IMR-90 (cell line): ENCODE measurements at regions not wholly inside any gene's neighbourhood (a gene's known extent, or its start where the extent isn't known, plus 50 kb on each side); places are given as distances from the start of the nearest gene placed in this dataset.

Experiments used
- ATAC-seq: fragments of 200-7000 bp; cut with Tn5 transposase; 2 replicates; pipeline ENCODE4 v1.9.1; 2020; ENCODE audit warnings: low read depth, mild to moderate bottlenecking, moderate library complexity
- BruUV-seq: library from RNA; stranded (reverse); fragments of 400-500 nt; replicated peaks from 2 replicates; lab custom pipeline; 2021; lab: Mats Ljungman, UMichigan
- CTCF ChIA-PET: fragments of 300-600 bp; formaldehyde crosslinking; extraction: SDS; loops from one replicate; lab custom pipeline; 2021; ENCODE audit warnings: antibody characterized with exemption; lab: Yijun Ruan, JAX
- POLR2A ChIA-PET: fragments of 300-600 bp; sonication (Branson Sonifier 250); formaldehyde crosslinking; loops from one replicate; lab custom pipeline; 2022; ENCODE audit warnings: antibody characterized with exemption; ENCODE audit not compliant: unreplicated experiment; lab: Charles Lee
- DNase-seq: peaks from one replicate; pipeline ENCODE4 v3.0.0; 2013
- H2AFZ ChIP-seq: replicated peaks from 2 replicates; pipeline ENCODE3; 2013; ENCODE audit warnings: low read length, mild to moderate bottlenecking; ENCODE audit not compliant: poor library complexity
- H2AK5ac ChIP-seq: 2 replicates; pipeline ENCODE4 v1.6.1; 2013; ENCODE audit warnings: low read depth, low read length, inconsistent platforms
- H2AK9ac ChIP-seq: replicated peaks from 2 replicates; pipeline ENCODE3; 2013; ENCODE audit warnings: mild to moderate bottlenecking, low read depth, low read length, moderate library complexity; ENCODE audit not compliant: poor library complexity
- H2BK120ac ChIP-seq: 2 replicates; pipeline ENCODE4 v1.6.1; 2013; ENCODE audit warnings: low read depth, low read length, inconsistent platforms
- H2BK15ac ChIP-seq: 3 replicates; pipeline ENCODE4 v1.6.1; 2013; ENCODE audit warnings: low read depth, low read length, inconsistent platforms
- H2BK20ac ChIP-seq: 2 replicates; pipeline ENCODE4 v1.6.1; 2013; ENCODE audit warnings: low read depth, mild to moderate bottlenecking, inconsistent platforms, low read length, moderate library complexity
- H2BK5ac ChIP-seq: 2 replicates; pipeline ENCODE4 v1.6.1; 2013; ENCODE audit warnings: mild to moderate bottlenecking, low read depth, low read length, inconsistent platforms; ENCODE audit not compliant: poor library complexity, severe bottlenecking
- H3K14ac ChIP-seq: replicated peaks from 2 replicates; pipeline ENCODE4 v1.6.1; 2013; ENCODE audit warnings: low read depth, low read length, inconsistent platforms
- H3K18ac ChIP-seq: 2 replicates; pipeline ENCODE4 v1.6.1; 2013; ENCODE audit warnings: low read depth, low read length, control low read depth
- H3K23ac ChIP-seq: 2 replicates; pipeline ENCODE4 v1.6.1; 2013; ENCODE audit warnings: low read depth, low read length, inconsistent platforms
- H3K27ac ChIP-seq: 2 replicates; pipeline ENCODE4 v1.5.1; 2013; ENCODE audit warnings: mild to moderate bottlenecking, control low read depth, low read length; ENCODE audit not compliant: insufficient read depth
- H3K27me3 ChIP-seq: 2 replicates; pipeline ENCODE4 v1.6.1; 2013; ENCODE audit warnings: low read length; ENCODE audit not compliant: control insufficient read depth, insufficient read depth
- H3K36me3 ChIP-seq: 2 replicates; pipeline ENCODE4 v1.6.1; 2013; ENCODE audit warnings: low read length, mixed read lengths; ENCODE audit not compliant: control insufficient read depth, insufficient read depth
- H3K4ac ChIP-seq: 2 replicates; pipeline ENCODE4 v1.6.1; 2013; ENCODE audit warnings: low read depth, low read length, inconsistent platforms
- H3K4me1 ChIP-seq: 2 replicates; pipeline ENCODE4 v1.6.1; 2013; ENCODE audit warnings: low read length, mixed read lengths; ENCODE audit not compliant: control insufficient read depth, insufficient read depth
- H3K4me2 ChIP-seq: 2 replicates; pipeline ENCODE4 v1.6.1; 2013; ENCODE audit warnings: low read depth, mild to moderate bottlenecking, control low read depth, low read length, moderate library complexity
- H3K4me3 ChIP-seq: 2 replicates; pipeline ENCODE4 v1.5.1; 2013; ENCODE audit warnings: low read depth, mild to moderate bottlenecking, control low read depth, low read length, moderate library complexity; ENCODE audit not compliant: insufficient read depth
- H3K56ac ChIP-seq: 2 replicates; pipeline ENCODE4 v1.6.1; 2013; ENCODE audit warnings: low read length, inconsistent platforms; ENCODE audit not compliant: insufficient read depth; ENCODE audit errors: extremely low read depth
- H3K79me1 ChIP-seq, 2 experiments: 2 replicates each; pipeline ENCODE4 v1.6.1; 2013; ENCODE audit warnings: low read length in 2 of 2, inconsistent platforms in 1 of 2, low read depth in 1 of 2
- H3K9ac ChIP-seq: 2 replicates; pipeline ENCODE4 v1.6.1; 2013; ENCODE audit warnings: low read depth, low read length, control low read depth
- H3K9me1 ChIP-seq: 2 replicates; pipeline ENCODE4 v1.6.1; 2013; ENCODE audit warnings: low read length, inconsistent platforms; ENCODE audit not compliant: insufficient read depth
- H3K9me3 ChIP-seq: 2 replicates; pipeline ENCODE4 v1.6.1; 2013; ENCODE audit warnings: low read length; ENCODE audit not compliant: control insufficient read depth, insufficient read depth
- H4K20me1 ChIP-seq: 2 replicates; pipeline ENCODE4 v1.6.1; 2013; ENCODE audit warnings: low read length, inconsistent platforms; ENCODE audit not compliant: insufficient read depth
- H4K5ac ChIP-seq: 2 replicates; pipeline ENCODE4 v1.6.1; 2013; ENCODE audit warnings: mild to moderate bottlenecking, low read depth, low read length, control low read depth
- H4K8ac ChIP-seq, 2 experiments: 2 replicates each; pipeline ENCODE4 v1.6.1; 2013; ENCODE audit warnings: low read depth in 2 of 2, low read length in 2 of 2, control low read depth in 1 of 2, inconsistent platforms in 1 of 2
- H4K91ac ChIP-seq: 2 replicates; pipeline ENCODE4 v1.6.1; 2013; ENCODE audit warnings: low read depth, low read length, inconsistent platforms; ENCODE audit not compliant: insufficient read depth
- BHLHE40 ChIP-seq: fragments of 150-350 bp; IDR thresholded peaks from 2 replicates; pipeline ENCODE4 v1.6.1; 2016; ENCODE audit warnings: mild to moderate bottlenecking, low read depth, low read length
- CEBPB ChIP-seq: IDR thresholded peaks from 2 replicates; pipeline ENCODE4 v1.6.1; 2012; ENCODE audit warnings: low read depth, low read length, improper control_type of control experiment
- CHD1 ChIP-seq: IDR thresholded peaks from 2 replicates; pipeline ENCODE4 v1.6.1; 2012; ENCODE audit warnings: low read depth, low read length, improper control_type of control experiment
- MAFK ChIP-seq: IDR thresholded peaks from 2 replicates; pipeline ENCODE4 v1.6.1; 2012; ENCODE audit warnings: low read depth, low read length, improper control_type of control experiment
- MAZ ChIP-seq: IDR thresholded peaks from 2 replicates; pipeline ENCODE4 v1.6.1; 2012; ENCODE audit warnings: low read depth, mild to moderate bottlenecking, low read length, improper control_type of control experiment, moderate library complexity, borderline replicate concordance
- RAD21 ChIP-seq: IDR thresholded peaks from 2 replicates; pipeline ENCODE4 v1.6.1; 2012; ENCODE audit warnings: low read length, improper control_type of control experiment
- dilution Hi-C: fragments of 300-500 bp; cut with HindIII; formaldehyde crosslinking; loops from one replicate; pipeline ENCODE4 v1.14.3; 2018; ENCODE audit warnings: low sequenced_read_pairs; ENCODE audit not compliant: unreplicated experiment
- in situ Hi-C: fragments of 300-500 bp; cut with MboI; formaldehyde crosslinking; loops from 3 replicates; pipeline ENCODE4 v1.14.3; 2019; ENCODE audit warnings: low sequenced_read_pairs, inconsistent platforms, mixed read lengths
- intact Hi-C: fragments of 100-400 bp; cut with micrococcal nuclease; formaldehyde crosslinking; loops from 2 replicates; pipeline ENCODE4 v1.10.0; 2022
- TF ChIP-seq, protein P1 (sequence below): conservative IDR thresholded peaks from 2 replicates; pipeline ENCODE4 v1.5.1; 2012; ENCODE audit warnings: mild to moderate bottlenecking, low read depth, low read length, improper control_type of control experiment

DNA sequence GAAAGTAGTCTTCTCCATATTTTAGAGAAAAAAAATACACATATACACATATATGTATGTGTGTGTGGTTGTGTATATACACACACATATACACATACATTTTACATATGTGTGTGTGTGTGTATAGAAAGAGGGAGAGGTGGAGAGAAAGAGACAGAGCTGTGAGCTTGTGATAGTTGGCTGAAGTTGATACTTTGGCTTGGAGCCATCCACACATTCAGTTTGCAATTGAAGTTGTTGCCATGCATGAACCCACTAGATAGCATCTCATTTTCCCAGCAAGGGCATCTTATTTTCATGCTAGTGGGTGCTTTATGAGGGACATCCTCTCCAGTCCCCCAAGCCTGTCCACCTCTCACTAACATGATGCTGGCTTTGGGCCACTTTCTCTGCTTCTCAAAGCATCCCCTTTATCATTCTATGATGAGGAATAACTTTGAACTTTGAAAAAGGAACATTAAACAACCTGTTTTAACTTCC lies 228.6 kb downstream of the ZNF621 start:
- no peak for DNase-seq
- H3K4me1 ChIP-seq, result no peaks in the 10 kb centered on the region
- H2AFZ ChIP-seq, result no peak overlapping the region
- H3K4me2 ChIP-seq, result no peak overlapping the region
- TF ChIP-seq, protein P1, sequence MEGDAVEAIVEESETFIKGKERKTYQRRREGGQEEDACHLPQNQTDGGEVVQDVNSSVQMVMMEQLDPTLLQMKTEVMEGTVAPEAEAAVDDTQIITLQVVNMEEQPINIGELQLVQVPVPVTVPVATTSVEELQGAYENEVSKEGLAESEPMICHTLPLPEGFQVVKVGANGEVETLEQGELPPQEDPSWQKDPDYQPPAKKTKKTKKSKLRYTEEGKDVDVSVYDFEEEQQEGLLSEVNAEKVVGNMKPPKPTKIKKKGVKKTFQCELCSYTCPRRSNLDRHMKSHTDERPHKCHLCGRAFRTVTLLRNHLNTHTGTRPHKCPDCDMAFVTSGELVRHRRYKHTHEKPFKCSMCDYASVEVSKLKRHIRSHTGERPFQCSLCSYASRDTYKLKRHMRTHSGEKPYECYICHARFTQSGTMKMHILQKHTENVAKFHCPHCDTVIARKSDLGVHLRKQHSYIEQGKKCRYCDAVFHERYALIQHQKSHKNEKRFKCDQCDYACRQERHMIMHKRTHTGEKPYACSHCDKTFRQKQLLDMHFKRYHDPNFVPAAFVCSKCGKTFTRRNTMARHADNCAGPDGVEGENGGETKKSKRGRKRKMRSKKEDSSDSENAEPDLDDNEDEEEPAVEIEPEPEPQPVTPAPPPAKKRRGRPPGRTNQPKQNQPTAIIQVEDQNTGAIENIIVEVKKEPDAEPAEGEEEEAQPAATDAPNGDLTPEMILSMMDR, result no peak
- TF ChIP-seq CHD1 (no peak), RAD21 (no peak), CEBPB (no peak), BHLHE40 (no peak), MAZ (no peak), MAFK (no peak)
- CTCF ChIA-PET, result no interaction called here
- no peak overlapping the region for H3K14ac ChIP-seq
- no TSS peak for BruUV-seq
- no peaks in the 10 kb centered on the region for H3K9me1 ChIP-seq
- H3K27me3 ChIP-seq, result no peaks in the 10 kb centered on the region
- no peak overlapping the region for H3K56ac ChIP-seq
- H2BK5ac ChIP-seq, result no peak overlapping the region
- no peak overlapping the region for H4K5ac ChIP-seq
- no peak overlapping the region for H2BK15ac ChIP-seq
- no peak overlapping the region for H4K91ac ChIP-seq
- intact Hi-C loops, result no loop called here
- H3K79me1 ChIP-seq, result no peaks in the 10 kb centered on the region
- ATAC-seq, result no peak
- no peaks in the 10 kb centered on the region for H4K20me1 ChIP-seq
- H3K23ac ChIP-seq, result no peak overlapping the region
- H3K9ac ChIP-seq, result no peak overlapping the region
- no peak overlapping the region for H2AK9ac ChIP-seq
- POLR2A ChIA-PET, result no interaction called here
- peaks cover 3% of the 10 kb centered on the region; the same call in 1 of the 2 replicates for H3K9me3 ChIP-seq
- H2BK20ac ChIP-seq, result no peak overlapping the region
- no peaks in the 10 kb centered on the region for H3K36me3 ChIP-seq
- H3K4ac ChIP-seq, result no peak overlapping the region
- in situ Hi-C loops, result no loop called here
- H3K4me3 ChIP-seq, result no peak overlapping the region
- H2BK120ac ChIP-seq, result no peak overlapping the region
- H3K18ac ChIP-seq, result no peak overlapping the region
- H4K8ac ChIP-seq, result no peak overlapping the region
- H2AK5ac ChIP-seq, result no peak overlapping the region
- no peak overlapping the region for H3K27ac ChIP-seq
- dilution Hi-C loops, result no loop called here
